Sigmoid colon (tissue), 6 donors: ENCODE measurements at regions not wholly inside any gene's neighbourhood (a gene's known extent, or its start where the extent isn't known, plus 50 kb on each side); places are given as distances from the start of the nearest gene placed in this dataset.

Source experiments
- DNase-seq: peaks from one replicate; pipeline ENCODE4 v3.0.0-alpha.2; 2019
- H3K27ac ChIP-seq, 4 donors: fragments of 200-600 bp; sonication (generic); one replicate each; pipeline ENCODE4 v1.5.1; 2016 to 2019; ENCODE audit warnings: mild to moderate bottlenecking in 1 of 4
- H3K27me3 ChIP-seq, 3 donors: fragments of 200-600 bp; sonication (generic); one replicate each; pipeline ENCODE4 v1.5.1; 2019; ENCODE audit warnings: mild to moderate bottlenecking in 1 of 3
- H3K36me3 ChIP-seq, 4 donors: fragments of 200-600 bp; sonication (generic); one replicate each; pipeline ENCODE4 v1.5.1; 2016 to 2019
- H3K4me1 ChIP-seq, 4 donors: fragments of 200-600 bp; sonication (generic); one replicate each; pipeline ENCODE4 v1.5.1; 2017 to 2019
- H3K4me3 ChIP-seq, 4 donors: fragments of 200-600 bp; sonication (generic); one replicate each; pipeline ENCODE4 v1.5.1; 2017 to 2019; ENCODE audit warnings: mild to moderate bottlenecking in 2 of 4, moderate library complexity in 1 of 4
- H3K9me3 ChIP-seq, 4 donors: fragments of 200-600 bp in 3 of 4; sonication (generic) in 3 of 4; one replicate each; pipeline versions ENCODE4 v1.5.1 to v1.6.1; 2013 to 2019
- CTCF ChIP-seq, 4 experiments: fragments of 450-650 bp in 3 of 4; fragments of 200-600 bp in 1 of 4; IDR thresholded peaks; one replicate each; pipeline ENCODE4 v1.5.1; 2016 to 2019; ENCODE audit warnings: antibody characterized with exemption in 4 of 4, mild to moderate bottlenecking in 3 of 4, moderate library complexity in 2 of 4
- EP300 ChIP-seq, 4 donors: sonication (generic); formaldehyde crosslinking; IDR thresholded peaks; one replicate each; pipeline ENCODE4 v1.6.1; 2017; ENCODE audit warnings: antibody characterized with exemption in 4 of 4
- POLR2A ChIP-seq, 2 donors: fragments of 450-650 bp; IDR thresholded peaks; one replicate each; pipeline ENCODE4 v1.6.1; 2016; ENCODE audit warnings: antibody characterized with exemption in 2 of 2, mild to moderate bottlenecking in 2 of 2, moderate library complexity in 2 of 2
- POLR2AphosphoS5 ChIP-seq, 4 donors: sonication (generic); formaldehyde crosslinking; IDR thresholded peaks; one replicate each; pipeline ENCODE4 v1.6.1; 2017; ENCODE audit warnings: antibody characterized with exemption in 4 of 4
- WGBS, 2 donors: extraction: QIAGEN DNeasy Blood & Tissue Kit; methylation state at CpG; one replicate each; pipeline ENCODE4 v1.1.7; 2013; 5-methylcytosine and 5-hydroxymethylcytosine counted together
- intact Hi-C: fragments of 100-400 bp; cut with DNase I; formaldehyde crosslinking; loops from one replicate; pipeline ENCODE4 v1.15.1; 2023
- donor health status: healthy with polysubstance abuse.
- donor health status: healthy.

DNA sequence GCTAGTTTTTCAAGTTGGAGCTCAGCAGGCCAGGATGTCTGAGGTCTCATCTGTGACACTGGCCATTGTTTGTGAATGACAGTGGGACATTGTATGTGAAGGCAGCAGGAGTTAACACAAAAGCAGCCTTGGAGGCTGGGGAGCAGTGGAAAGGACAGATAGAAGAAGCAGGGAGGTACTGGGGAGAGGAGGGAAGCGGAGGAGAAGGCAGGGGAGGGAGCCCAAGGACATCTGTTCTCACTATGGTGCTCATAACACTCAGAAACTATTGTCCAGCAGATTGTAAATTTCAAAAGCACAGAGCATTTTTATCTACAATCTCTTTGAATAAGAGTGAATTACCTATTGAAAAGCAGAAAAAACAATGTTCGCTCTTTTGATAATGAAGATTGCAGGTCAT is 253.6 kb upstream of the DIPK2B start:
- TF ChIP-seq POLR2A (IDR thresholded peaks at IDR 0.05): no peak
- H3K4me3 ChIP-seq: no peak overlapping the region
- H3K27ac ChIP-seq: no peak overlapping the region
- DNase-seq: no peak
- no peaks in the 10 kb centered on the region for H3K9me3 ChIP-seq
- WGBS, 2 donors: 92 to 97% methylated on average over 2 of the region's 2 CpGs
- H3K36me3 ChIP-seq: no peaks in the 10 kb centered on the region
- H3K4me1 ChIP-seq: peaks cover 0 to 10% (median 0%) of the 10 kb centered on the region in 4 donors
- intact Hi-C loops: no loop called here
- H3K27me3 ChIP-seq: no peaks in the 10 kb centered on the region

GRCh38 chrX:45449982-45450381 is 249.3 kb upstream of the DIPK2B start:
- Histone ChIP-seq H3K4me1 (peaks cover 0 to 16% (median 8%) of the 10 kb centered on the region in 4 donors), H3K27me3 (no peaks in the 10 kb centered on the region), H3K4me3 (no peak overlapping the region), H3K9me3 (no peaks in the 10 kb centered on the region), H3K27ac (no peak overlapping the region), H3K36me3 (no peaks in the 10 kb centered on the region)
- 88 to 93% methylated on average over 1 of the region's 1 CpG for WGBS, 2 donors
- intact Hi-C loops: loop anchor here (5.0 to 10.0 kb wide), 2 partner anchors 57 to 315 kb away; no protein-coding TSS in a partner anchor
- TF ChIP-seq CTCF (IDR thresholded peaks at IDR 0.05) (no peak), POLR2A (IDR thresholded peaks at IDR 0.05) (no peak), EP300 (IDR thresholded peaks at IDR 0.05) (no peak), POLR2AphosphoS5 (IDR thresholded peaks at IDR 0.05) (no peak)
- DNase-seq: no peak

GRCh38 chrX:45447995-45448394 is 247.3 kb upstream of the DIPK2B start:
- no peaks in the 10 kb centered on the region for H3K36me3 ChIP-seq
- no peak for TF ChIP-seq CTCF (IDR thresholded peaks at IDR 0.05)
- TF ChIP-seq EP300 (IDR thresholded peaks at IDR 0.05): no peak
- no peak for TF ChIP-seq POLR2AphosphoS5 (IDR thresholded peaks at IDR 0.05)
- no peak for TF ChIP-seq POLR2A (IDR thresholded peaks at IDR 0.05)
- H3K4me1 ChIP-seq: peaks cover 0 to 16% (median 8%) of the 10 kb centered on the region in 4 donors
- no peak overlapping the region for H3K27ac ChIP-seq
- intact Hi-C loops: loop anchor here (5.0 to 10.0 kb wide), 2 partner anchors 59 to 317 kb away; no protein-coding TSS in a partner anchor
- H3K9me3 ChIP-seq: no peaks in the 10 kb centered on the region
- no peaks in the 10 kb centered on the region for H3K27me3 ChIP-seq
- no peak for DNase-seq
- H3K4me3 ChIP-seq: no peak overlapping the region

DNA sequence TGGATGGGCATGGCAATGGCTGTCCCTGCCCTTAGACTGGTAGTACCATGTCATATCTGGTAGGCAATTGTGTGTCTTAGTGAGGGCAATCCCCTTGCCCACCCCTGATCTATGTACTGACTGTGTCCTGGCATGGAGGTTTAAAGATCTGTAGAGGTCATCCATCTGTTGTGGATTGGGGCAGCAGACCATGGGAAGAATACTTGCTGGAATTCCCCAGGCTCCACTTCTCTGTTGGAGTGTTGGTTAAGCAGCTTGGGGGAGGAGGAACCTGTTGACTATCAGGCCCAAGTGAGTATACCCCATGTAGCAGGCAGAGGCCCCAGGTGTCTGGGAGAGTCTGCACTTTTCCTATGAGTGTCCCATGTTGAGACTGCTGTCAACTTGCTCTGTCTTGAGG is 246.7 kb upstream of the DIPK2B start:
- peaks cover 0 to 16% (median 8%) of the 10 kb centered on the region in 4 donors for H3K4me1 ChIP-seq
- TF ChIP-seq POLR2A (IDR thresholded peaks at IDR 0.05) (no peak), CTCF (IDR thresholded peaks at IDR 0.05) (no peak), EP300 (IDR thresholded peaks at IDR 0.05) (no peak), POLR2AphosphoS5 (IDR thresholded peaks at IDR 0.05) (no peak)
- H3K27ac ChIP-seq: no peak overlapping the region
- H3K36me3 ChIP-seq: no peaks in the 10 kb centered on the region
- H3K27me3 ChIP-seq: no peaks in the 10 kb centered on the region
- H3K9me3 ChIP-seq: no peaks in the 10 kb centered on the region
- DNase-seq: no peak
- H3K4me3 ChIP-seq: no peak overlapping the region
- intact Hi-C loops: loop anchor here (5.0 to 10.0 kb wide), 2 partner anchors 60 to 317 kb away; no protein-coding TSS in a partner anchor

GRCh38 chrX:45445745-45446412 is 245.2 kb upstream of the DIPK2B start:
- Histone ChIP-seq H3K27me3 (no peaks in the 10 kb centered on the region), H3K9me3 (no peaks in the 10 kb centered on the region), H3K27ac (peak overlapping the region in 2 of 4 donors; percentile 26 to 55), H3K4me3 (no peak overlapping the region), H3K4me1 (peaks cover 0 to 16% (median 8%) of the 10 kb centered on the region in 4 donors), H3K36me3 (no peaks in the 10 kb centered on the region)
- intact Hi-C loops: loop anchor here (5.0 to 10.0 kb wide), 2 partner anchors 61 to 319 kb away; no protein-coding TSS in a partner anchor
- DNase-seq: no peak
- WGBS, 2 donors: 39 to 40% methylated on average over 2 of the region's 2 CpGs
- TF ChIP-seq POLR2AphosphoS5 (IDR thresholded peaks at IDR 0.05): peak; percentile 37 to 48 (median 46)
- no peak for TF ChIP-seq EP300 (IDR thresholded peaks at IDR 0.05)
- no peak for TF ChIP-seq CTCF (IDR thresholded peaks at IDR 0.05)
